ENCODE measurements at regions not wholly inside any gene's neighbourhood (a gene's known extent, or its start where the extent isn't known, plus 50 kb on each side); places are given as distances from the start of the nearest gene placed in this dataset.

- TF ChIP-seq EZH2phosphoT487 (conservative IDR thresholded peaks at IDR 0.05; ENCODE audit: low read length) = no peak
- no peak for TF ChIP-seq CTCF (IDR thresholded peaks at IDR 0.05; ENCODE audit: insufficient read depth, low read length, poor library complexity, severe bottlenecking)
Observed at GRCh38 chr1:95780836-95781235, 546.8 kb downstream of the RWDD3 start.
